Neural progenitor cell (in vitro differentiated cells): ENCODE measurements at regions not wholly inside any gene's neighbourhood (a gene's known extent, or its start where the extent isn't known, plus 50 kb on each side); places are given as distances from the start of the nearest gene placed in this dataset.

Experiments used
- CTCF ChIP-seq: fragments of 200-600 bp; sonication (generic); IDR thresholded peaks from 2 replicates; pipeline ENCODE4 v1.5.1; 2017; ENCODE audit warnings: antibody characterized with exemption, mild to moderate bottlenecking
- EZH2 ChIP-seq: fragments of 200-600 bp; sonication (generic); IDR thresholded peaks from 2 replicates; pipeline ENCODE4 v1.6.1; 2017; ENCODE audit warnings: antibody characterized with exemption, mild to moderate bottlenecking, moderate library complexity

- no peak for TF ChIP-seq CTCF
- no peak for TF ChIP-seq EZH2
Observed at GRCh38 chr6:118745156-118745555, 93.8 kb upstream of the CEP85L start.
